H1 (cell line): ENCODE measurements at regions not wholly inside any gene's neighbourhood (a gene's known extent, or its start where the extent isn't known, plus 50 kb on each side); places are given as distances from the start of the nearest gene placed in this dataset.

Experiments used
- CTCF ChIA-PET: fragments of 300-600 bp; sonication (Branson Sonifier 250); formaldehyde crosslinking; loops from one replicate; lab custom pipeline; 2021; ENCODE audit not compliant: partially characterized antibody; lab: Charles Lee
- POLR2A ChIA-PET: fragments of 300-600 bp; sonication (Branson Sonifier 250); formaldehyde crosslinking; loops from one replicate; lab custom pipeline; 2021; ENCODE audit warnings: inconsistent platforms; ENCODE audit not compliant: partially characterized antibody; lab: Charles Lee
- DNase-seq, 2 experiments: peaks; one replicate each; pipeline versions ENCODE4 v3.0.0 to v3.0.0-alpha.2; 2010 to 2022; ENCODE audit warnings: low spot score in 2 of 2, low read depth in 1 of 2, mixed read lengths in 1 of 2
- FAIRE-seq: peaks from 2 replicates; lab custom pipeline; 2011; peaks lifted over from hg19 to GRCh38; lab: Jason Lieb, UNC
- H2AFZ ChIP-seq: 2 replicates; pipeline ENCODE4 v1.8.1; 2012; ENCODE audit warnings: low read length, inconsistent platforms
- H2AK5ac ChIP-seq: 2 replicates; pipeline ENCODE4 v1.6.1; 2013; ENCODE audit warnings: low read depth, low read length
- H2BK120ac ChIP-seq: replicated peaks from 2 replicates; pipeline ENCODE3; 2013; ENCODE audit warnings: low read depth, low read length, inconsistent platforms
- H2BK12ac ChIP-seq: 2 replicates; pipeline ENCODE4 v1.6.1; 2013; ENCODE audit warnings: low read depth, low read length
- H2BK15ac ChIP-seq: 2 replicates; pipeline ENCODE4 v1.6.1; 2013; ENCODE audit warnings: low read length
- H2BK20ac ChIP-seq: 2 replicates; pipeline ENCODE4 v1.6.1; 2013; ENCODE audit warnings: low read length
- H2BK5ac ChIP-seq: 2 replicates; pipeline ENCODE4 v1.6.1; 2013; ENCODE audit warnings: low read depth, low read length
- H3K14ac ChIP-seq: 2 replicates; pipeline ENCODE4 v1.6.1; 2013; ENCODE audit warnings: inconsistent platforms; ENCODE audit not compliant: insufficient read length
- H3K18ac ChIP-seq: 2 replicates; pipeline ENCODE4 v1.6.1; 2013; ENCODE audit warnings: low read length; ENCODE audit errors: extremely low read depth
- H3K23ac ChIP-seq: 2 replicates; pipeline ENCODE4 v1.6.1; 2013; ENCODE audit warnings: inconsistent platforms; ENCODE audit not compliant: insufficient read length
- H3K23me2 ChIP-seq: 2 replicates; pipeline ENCODE4 v1.6.1; 2013; ENCODE audit warnings: low read depth, low read length
- H3K27ac ChIP-seq: 2 replicates; pipeline ENCODE4 v1.6.1; 2011; ENCODE audit warnings: low read depth, low read length, inconsistent platforms
- H3K27me3 ChIP-seq, 4 experiments: replicated peaks in 1 of 4; 1 replicate in 1 of 4; 2 replicates in 3 of 4; pipeline versions ENCODE4 v1.6.1 to v1.8.1; 2011 to 2013; ENCODE audit warnings: low read length in 3 of 4, mild to moderate bottlenecking in 3 of 4, inconsistent platforms in 2 of 4, mixed read lengths in 2 of 4, moderate library complexity in 1 of 4; ENCODE audit not compliant: control insufficient read depth in 3 of 4, insufficient read depth in 3 of 4; ENCODE audit errors: extremely low read depth in 1 of 4
- H3K36me3 ChIP-seq, 4 experiments: 2 replicates each; pipeline versions ENCODE4 v1.6.1 to v1.8.1; 2011 to 2013; ENCODE audit warnings: mild to moderate bottlenecking in 4 of 4, low read length in 3 of 4, moderate library complexity in 2 of 4, control low read depth in 1 of 4, inconsistent platforms in 1 of 4; ENCODE audit not compliant: insufficient read depth in 4 of 4, control insufficient read depth in 2 of 4
- H3K4ac ChIP-seq: replicated peaks from 2 replicates; pipeline ENCODE3; 2013; ENCODE audit warnings: low read length, low read depth, mixed read lengths, inconsistent platforms; ENCODE audit not compliant: insufficient read length
- H3K4me1 ChIP-seq, 4 experiments: replicated peaks in 1 of 4; 1 replicate in 1 of 4; 2 replicates in 3 of 4; pipeline versions ENCODE4 v1.6.1 to v1.8.1; 2011 to 2013; ENCODE audit warnings: low read length in 3 of 4, inconsistent platforms in 2 of 4, mixed read lengths in 1 of 4; ENCODE audit not compliant: insufficient read depth in 4 of 4, control insufficient read depth in 3 of 4
- H3K4me2 ChIP-seq, 2 experiments: 2 replicates each; pipeline versions ENCODE4 v1.6.1 to v1.8.1; 2011 to 2013; ENCODE audit warnings: low read depth in 2 of 2, low read length in 2 of 2, control low read depth in 1 of 2, inconsistent platforms in 1 of 2, mild to moderate bottlenecking in 1 of 2; ENCODE audit not compliant: insufficient read depth in 1 of 2
- H3K4me3 ChIP-seq, 4 experiments: fragments of 200-600, 300-600 bp in 1 of 4; sonication (generic), shearing (Covaris generic), sonication (Bioruptor Twin) in 1 of 4; 2 replicates each; pipeline versions ENCODE4 v1.5.1 to v1.8.1; 2011 to 2016; ENCODE audit warnings: low read length in 4 of 4, low read depth in 3 of 4, control low read depth in 2 of 4, inconsistent platforms in 2 of 4, mild to moderate bottlenecking in 2 of 4, mixed read lengths in 1 of 4, moderate library complexity in 1 of 4; ENCODE audit not compliant: insufficient read depth in 2 of 4; ENCODE audit errors: extremely low read depth in 1 of 4
- H3K56ac ChIP-seq: replicated peaks from 2 replicates; pipeline ENCODE3; 2013; ENCODE audit warnings: low read depth, mild to moderate bottlenecking, mixed read lengths, low read length, inconsistent platforms; ENCODE audit not compliant: insufficient read length
- H3K79me1 ChIP-seq: 2 replicates; pipeline ENCODE4 v1.6.1; 2013; ENCODE audit warnings: low read depth, low read length, control low read depth
- H3K79me2 ChIP-seq, 2 experiments: 2 replicates each; pipeline versions ENCODE4 v1.6.1 to v1.8.1; 2012 to 2013; ENCODE audit warnings: low read length in 2 of 2, mild to moderate bottlenecking in 2 of 2, inconsistent platforms in 1 of 2; ENCODE audit not compliant: insufficient read depth in 2 of 2, control insufficient read depth in 1 of 2
- H3K9ac ChIP-seq, 4 experiments: replicated peaks in 1 of 4; 1 replicate in 1 of 4; 2 replicates in 3 of 4; pipeline versions ENCODE4 v1.6.1 to v1.8.1; 2011 to 2013; ENCODE audit warnings: low read depth in 3 of 4, low read length in 3 of 4, control low read depth in 2 of 4, mild to moderate bottlenecking in 2 of 4, moderate library complexity in 2 of 4, inconsistent platforms in 1 of 4; ENCODE audit errors: extremely low read depth in 1 of 4
- H3K9me3 ChIP-seq, 2 experiments: 2 replicates each; pipeline versions ENCODE4 v1.6.1 to v1.8.1; 2012 to 2013; ENCODE audit warnings: mild to moderate bottlenecking in 2 of 2, moderate library complexity in 2 of 2, control low read depth in 1 of 2, inconsistent platforms in 1 of 2, low read depth in 1 of 2, low read length in 1 of 2, mixed read lengths in 1 of 2; ENCODE audit not compliant: insufficient read depth in 2 of 2
- H4K20me1 ChIP-seq, 2 experiments: replicated peaks in 1 of 2; 2 replicates each; pipeline versions ENCODE3 to v1.8.1; 2011 to 2013; ENCODE audit warnings: inconsistent platforms in 2 of 2, low read length in 2 of 2, mild to moderate bottlenecking in 1 of 2; ENCODE audit not compliant: insufficient read depth in 2 of 2, control insufficient read depth in 1 of 2
- H4K5ac ChIP-seq: 2 replicates; pipeline ENCODE4 v1.6.1; 2013; ENCODE audit warnings: low read length, low read depth, mixed read lengths, inconsistent platforms; ENCODE audit not compliant: insufficient read length
- H4K8ac ChIP-seq: 2 replicates; pipeline ENCODE4 v1.8.0; 2013; ENCODE audit warnings: mild to moderate bottlenecking, moderate library complexity, low read length, inconsistent platforms; ENCODE audit not compliant: insufficient read depth; ENCODE audit errors: extremely low read depth
- H4K91ac ChIP-seq: replicated peaks from 2 replicates; pipeline ENCODE3; 2013; ENCODE audit warnings: low read length, mixed read lengths, inconsistent platforms; ENCODE audit not compliant: insufficient read length
- ATF3 ChIP-seq: IDR thresholded peaks from 2 replicates; pipeline ENCODE4 v1.6.1; 2011; ENCODE audit warnings: low read depth, mild to moderate bottlenecking, low read length; ENCODE audit not compliant: insufficient read depth
- BCL11A ChIP-seq, 2 experiments: IDR thresholded peaks; one replicate each; pipeline ENCODE4 v1.6.1; 2011; ENCODE audit warnings: low read depth in 2 of 2, low read length in 2 of 2, mild to moderate bottlenecking in 2 of 2
- EGR1 ChIP-seq: IDR thresholded peaks from 2 replicates; pipeline ENCODE4 v1.6.1; 2011; ENCODE audit warnings: low read depth, low read length, borderline replicate concordance
- GABPA ChIP-seq: IDR thresholded peaks from 2 replicates; pipeline ENCODE4 v1.6.1; 2011; ENCODE audit warnings: mild to moderate bottlenecking, low read length, moderate library complexity, borderline replicate concordance; ENCODE audit not compliant: insufficient read depth
- POLR2AphosphoS5 ChIP-seq: IDR thresholded peaks from 2 replicates; pipeline ENCODE4 v1.6.1; 2011; ENCODE audit warnings: low read depth, low read length
- RAD21 ChIP-seq, 2 experiments: IDR thresholded peaks in 1 of 2; conservative IDR thresholded peaks in 1 of 2; 2 replicates each; pipeline ENCODE4 v1.6.1; 2011; ENCODE audit warnings: low read depth in 2 of 2, low read length in 2 of 2, improper control_type of control experiment in 1 of 2, inconsistent platforms in 1 of 2, mild to moderate bottlenecking in 1 of 2, moderate library complexity in 1 of 2
- WGBS, 2 experiments: shearing (Covaris generic) in 1 of 2; methylation state at CpG; one replicate each; pipeline versions ENCODE4 v1.1.6 to v1.1.7; 2013 to 2015; ENCODE audit warnings: low lambda C conversion rate in 2 of 2, mixed read lengths in 2 of 2, inconsistent platforms in 1 of 2, low coverage in 1 of 2, missing lambda C conversion rate in 1 of 2; ENCODE audit not compliant: insufficient replicate concordance in 2 of 2, insufficient coverage in 1 of 2, insufficient read length in 1 of 2; ENCODE audit errors: extremely low coverage in 1 of 2, missing lambda C conversion rate in 1 of 2; 5-methylcytosine and 5-hydroxymethylcytosine counted together

- no peak overlapping the region for H3K27ac ChIP-seq
- WGBS, 2 experiments: 90% methylated on average over 5 of the region's 5 CpGs; no CpG with 5 or more reads in 1 of the 2 experiments
These were observed 254.3 kb downstream of the MSRB3 start for GRCh38 chr12:65532764-65533163.

More at GRCh38 chr12:65532764-65533163, 254.3 kb downstream of the MSRB3 start:
- Histone ChIP-seq H3K23me2 (no peaks in the 10 kb centered on the region; the same call in 1 of the 2 replicates), H3K9ac (no peak overlapping the region), H3K14ac (no peak overlapping the region), H3K23ac (no peak overlapping the region), H2BK15ac (no peak overlapping the region), H3K36me3 (no peaks in the 10 kb centered on the region), H3K79me1 (no peaks in the 10 kb centered on the region), H3K4me2 (no peak overlapping the region), H4K91ac (no peak overlapping the region), H2BK20ac (no peak overlapping the region), H4K20me1 (no peaks in the 10 kb centered on the region), H2AK5ac (no peak overlapping the region), H3K9me3 (no peaks in the 10 kb centered on the region), H3K18ac (no peak overlapping the region)
- CTCF ChIA-PET: interaction anchor here (1.0 to 2.6 kb wide), 2 partner anchors 24 to 233 kb away, joined by 3 to 7 read pairs; no protein-coding TSS in a partner anchor
- no peak for DNase-seq
- FAIRE-seq: no peak
- TF ChIP-seq EGR1 (no peak), BCL11A (IDR thresholded peaks at IDR 0.05; ENCODE audit: low read depth in 2 of 2, low read length in 2 of 2) (no peak), GABPA (no peak), ATF3 (no peak), POLR2AphosphoS5 (no peak), RAD21 (IDR thresholded peaks at IDR 0.05 in 1 of 2, conservative IDR thresholded peaks at IDR 0.05 in 1 of 2; ENCODE audit: low read depth in 2 of 2, low read length in 2 of 2) (no peak)
- TF ChIP-seq, all 59 proteins: peak for 0
- Histone ChIP-seq H3K27me3 (no peaks in the 10 kb centered on the region), H2AFZ (no peak overlapping the region), H3K4me3 (no peak overlapping the region; a peak in 1 of 8 replicates), H3K4ac (no peak overlapping the region), H3K79me2 (no peaks in the 10 kb centered on the region), H2BK12ac (no peak overlapping the region), H3K56ac (no peak overlapping the region), H2BK120ac (no peak overlapping the region), H4K5ac (no peak overlapping the region), H4K8ac (no peak overlapping the region), H3K4me1 (peaks cover 0 to 8% (median 3%) of the 10 kb centered on the region in 4 experiments; a peak in 3 of 7 replicates), H2BK5ac (no peak overlapping the region)
- POLR2A ChIA-PET: no interaction called here
